Stimulated activated CD8-positive, alpha-beta memory T cell treated with anti-CD3 and anti-CD28 coated beads, Interleukin-4, amount 100 ng/mL, for 1 hour (primary cell): ENCODE measurements at regions not wholly inside any gene's neighbourhood (a gene's known extent, or its start where the extent isn't known, plus 50 kb on each side); places are given as distances from the start of the nearest gene placed in this dataset.

ENCODE experiments used
- DNase-seq, 2 donors: peaks; one replicate each; pipeline ENCODE4 v3.0.0-alpha.2; 2020; ENCODE audit warnings: low read depth in 2 of 2, low spot score in 1 of 2

GRCh38 chr13:74683411-74683810 lies 549.2 kb upstream of the KLF12 start:
- no peak for DNase-seq

GRCh38 chr13:74682746-74683145 lies 548.5 kb upstream of the KLF12 start:
- DNase-seq, result no peak

DNA sequence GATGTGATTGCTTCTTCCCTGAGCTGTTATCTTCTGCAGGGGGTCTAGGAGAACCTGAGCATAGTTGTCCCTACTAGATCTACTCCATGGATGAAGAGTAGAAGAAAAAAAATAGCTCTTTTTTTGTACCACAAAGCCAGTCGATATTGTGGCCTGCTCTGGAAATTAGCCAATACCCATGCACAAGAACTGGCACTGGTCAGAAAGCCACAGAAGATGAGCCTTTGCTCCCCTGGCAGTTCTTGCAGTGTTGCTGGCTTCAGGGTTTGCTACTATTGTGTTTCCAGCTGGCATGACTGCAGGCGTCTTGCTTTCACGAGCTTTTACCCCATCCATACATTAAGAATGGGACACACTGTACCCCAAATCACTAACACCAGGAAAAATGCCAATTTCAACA lies 547.7 kb upstream of the KLF12 start:
- DNase-seq, result no peak

DNA sequence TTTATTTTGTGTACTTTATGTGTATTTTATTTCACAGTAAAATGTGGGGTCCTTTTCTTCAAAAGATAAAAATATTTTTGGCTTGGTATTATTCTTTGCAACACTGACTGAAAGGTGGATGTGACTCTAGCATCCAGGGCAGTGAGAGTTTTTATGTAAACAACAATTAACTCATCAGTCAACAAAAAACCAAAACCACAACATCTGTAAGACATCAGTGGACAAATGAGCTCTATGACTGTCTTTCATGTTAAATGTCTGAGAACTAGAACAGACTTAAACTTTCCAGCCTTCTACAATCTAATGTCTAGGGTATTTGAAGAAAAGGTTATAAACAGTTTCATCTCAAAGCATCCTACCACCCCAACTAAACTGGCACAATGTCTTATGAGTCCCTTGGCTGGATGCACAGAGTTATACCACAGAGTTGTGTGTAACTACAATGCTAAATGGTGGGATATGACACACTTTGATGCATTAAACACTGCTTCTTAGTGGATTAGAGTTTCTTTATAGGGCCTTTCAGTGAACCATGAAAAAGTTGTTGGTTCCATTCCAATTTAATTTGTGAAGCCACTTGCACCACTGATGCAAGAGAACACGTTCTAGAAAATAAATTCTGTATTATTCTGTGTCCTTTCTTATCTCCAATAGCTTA lies 544.2 kb upstream of the KLF12 start:
- no peak for DNase-seq

DNA sequence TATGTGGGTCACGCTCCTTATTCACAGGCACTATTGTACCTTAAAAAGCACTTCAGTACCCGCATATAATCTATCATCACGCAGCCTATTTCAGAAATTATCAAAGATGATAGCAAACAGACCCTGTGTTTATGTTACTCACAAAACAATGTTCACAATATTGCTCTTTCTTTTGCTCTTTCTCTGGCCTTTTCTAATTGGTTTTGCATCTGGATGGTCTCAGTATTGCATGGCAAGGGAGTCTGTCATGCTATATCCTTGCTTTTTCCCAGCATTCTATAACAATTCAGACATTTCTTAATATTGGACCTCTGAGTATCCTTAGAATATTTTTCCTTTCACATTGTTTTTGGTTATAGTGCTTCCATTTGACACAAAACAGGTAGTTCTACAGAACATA lies 541.8 kb upstream of the KLF12 start:
- no peak for DNase-seq

DNA sequence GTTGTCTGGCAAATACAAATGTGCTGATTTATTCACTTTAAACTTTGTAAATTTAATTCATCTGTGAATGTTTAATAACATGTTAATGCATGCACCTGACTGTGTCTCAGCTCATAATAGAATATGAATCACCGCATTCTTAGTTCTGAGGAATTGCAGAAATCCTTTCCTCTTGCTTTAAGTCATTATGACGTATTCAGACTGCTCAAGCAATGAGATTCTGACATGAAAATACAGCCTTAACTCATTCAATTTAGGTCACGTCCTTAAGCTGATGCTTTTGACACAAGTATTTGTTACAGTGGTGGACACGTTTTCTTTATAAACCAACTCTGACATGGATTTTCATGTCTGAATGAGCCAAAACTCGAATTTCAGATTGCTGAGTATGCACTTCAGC lies 541.0 kb upstream of the KLF12 start:
- DNase-seq, result no peak

DNA sequence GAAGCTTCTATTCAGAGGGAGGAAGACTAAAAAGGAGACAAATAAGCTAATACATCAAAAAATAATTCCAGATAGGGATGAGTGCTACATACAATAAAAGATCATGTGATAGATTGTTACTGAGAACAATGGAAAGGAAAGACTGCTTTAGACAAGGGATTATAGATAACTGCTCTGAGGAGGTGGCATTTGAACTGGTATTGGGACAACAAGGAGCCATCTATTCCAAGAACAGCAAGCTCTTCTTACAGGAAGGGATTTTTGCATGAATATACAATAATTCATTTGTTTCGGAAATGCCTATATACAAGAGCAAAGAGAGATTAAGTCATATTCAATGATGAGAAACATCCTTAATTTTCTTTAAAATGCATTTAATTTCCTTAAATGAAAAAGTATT lies 540.5 kb upstream of the KLF12 start:
- no peak for DNase-seq

DNA sequence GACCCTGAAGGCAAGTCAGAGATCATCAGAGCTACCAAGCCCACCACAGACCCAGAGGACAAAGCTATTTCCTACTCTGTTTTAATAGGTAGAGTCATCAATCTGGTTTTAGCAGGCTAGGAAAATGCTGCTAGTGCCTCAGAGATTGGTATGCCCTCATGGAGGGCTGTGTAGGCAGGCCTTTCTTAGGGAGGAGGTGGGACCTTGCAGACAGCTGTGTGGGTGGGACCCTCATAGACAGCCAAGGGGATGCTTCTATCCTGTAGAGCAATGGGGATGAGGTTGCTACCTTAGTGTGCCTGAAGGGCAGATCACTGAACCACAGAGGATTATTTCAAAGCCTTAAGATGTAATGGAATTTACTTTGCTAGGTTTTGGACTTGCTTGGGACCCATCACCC lies 534.9 kb upstream of the KLF12 start:
- DNase-seq, result no peak

DNA sequence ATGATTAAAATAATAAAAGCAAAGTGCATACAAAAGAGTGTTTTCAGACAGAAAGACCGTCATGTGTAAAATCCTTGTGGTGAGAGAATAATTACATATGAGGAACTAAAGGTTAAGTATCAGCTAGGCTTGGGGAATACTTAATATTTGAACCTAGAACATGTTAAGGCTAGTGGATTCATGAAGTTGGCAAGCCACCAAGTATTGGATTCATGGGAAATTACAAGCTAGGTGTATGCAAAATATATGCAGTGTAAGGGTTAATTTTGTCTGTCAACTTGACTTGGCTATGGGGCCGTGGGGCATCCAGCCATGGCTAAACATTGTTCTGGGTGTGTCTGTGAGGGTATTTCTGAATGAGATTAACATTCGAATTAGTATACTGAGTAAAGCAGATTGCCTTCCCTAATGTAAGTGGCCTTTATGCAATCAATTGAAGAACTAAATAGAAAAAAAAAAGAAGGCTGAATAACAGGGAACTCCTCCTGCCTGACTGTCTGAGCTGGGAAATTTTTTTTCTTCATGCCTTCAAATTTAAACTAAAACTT lies 533.5 kb upstream of the KLF12 start:
- no peak for DNase-seq

DNA sequence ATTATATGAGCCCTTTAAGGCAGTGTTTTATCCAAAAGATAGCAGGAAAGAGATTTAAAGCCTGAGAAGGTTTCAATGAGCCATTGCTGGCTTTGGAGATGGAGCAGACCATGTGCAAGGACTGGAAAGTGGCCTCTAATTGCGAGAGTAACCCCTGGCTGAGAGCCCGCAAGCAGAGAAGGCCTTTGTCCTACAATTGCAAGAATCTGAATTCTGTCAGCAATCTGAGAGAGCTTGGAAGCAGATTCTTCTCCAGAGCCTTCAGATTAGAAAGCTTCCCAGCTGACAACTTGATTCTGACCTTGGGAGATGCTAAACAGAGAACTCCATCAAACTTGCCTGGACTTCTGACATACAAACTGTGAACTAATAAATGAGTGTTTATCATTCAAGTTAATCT lies 528.7 kb upstream of the KLF12 start:
- DNase-seq, result no peak

DNA sequence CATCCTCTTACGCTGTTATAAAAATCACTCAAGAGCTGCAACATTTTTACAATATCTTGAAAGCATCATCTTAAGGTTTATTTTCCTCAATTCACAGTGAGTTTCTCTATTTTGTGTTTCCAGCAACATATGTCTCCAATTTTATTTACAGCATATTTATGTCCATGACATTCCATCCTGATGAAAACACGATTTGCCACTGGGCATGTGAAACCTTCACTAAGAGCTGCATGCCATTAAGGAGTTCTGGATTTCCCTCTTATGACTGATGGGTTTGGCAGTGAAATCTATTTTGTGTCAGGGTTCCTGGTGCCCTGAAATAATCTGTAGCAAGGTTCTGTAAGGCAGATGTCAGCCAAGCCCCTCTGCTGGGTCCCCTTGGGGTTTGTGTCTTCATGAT lies 527.6 kb upstream of the KLF12 start:
- DNase-seq, result no peak

DNA sequence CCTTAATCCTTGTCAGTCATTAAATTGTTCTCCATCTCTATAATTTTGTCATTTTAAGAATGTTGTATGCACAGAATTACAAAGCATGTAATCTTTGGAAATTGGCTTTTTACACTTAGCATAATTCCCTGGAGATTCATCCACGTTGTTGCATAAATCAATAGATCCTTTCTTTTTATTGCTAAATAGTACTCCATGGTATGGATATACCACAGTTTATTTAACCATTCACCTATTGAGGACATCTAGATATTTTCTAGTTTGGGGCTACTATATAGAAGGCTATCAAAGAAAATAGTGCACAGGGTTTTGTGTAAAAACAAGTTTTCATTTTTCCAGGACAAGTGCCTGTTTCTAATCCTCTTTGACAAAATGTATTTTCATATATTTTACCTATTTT lies 523.6 kb upstream of the KLF12 start:
- DNase-seq, result no peak

DNA sequence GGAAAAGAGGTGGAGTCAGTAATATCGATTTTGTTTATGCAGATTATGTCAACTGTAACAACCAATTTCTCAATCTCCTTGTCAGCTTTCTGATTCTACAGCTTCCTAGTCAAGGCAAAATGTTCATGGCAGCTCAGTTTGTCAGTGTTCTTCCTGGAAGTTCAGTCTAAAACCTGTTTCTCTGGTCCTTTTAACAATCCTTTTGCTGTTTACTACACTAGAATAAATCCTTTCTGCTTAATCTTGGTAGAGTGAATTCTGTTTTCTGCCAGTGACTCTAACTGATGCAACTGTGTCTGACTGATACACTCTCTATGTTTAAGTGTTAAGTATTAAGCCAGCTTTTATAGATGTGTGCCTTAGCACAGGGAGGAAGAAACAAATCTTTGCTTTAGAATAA lies 516.9 kb upstream of the KLF12 start:
- DNase-seq, result no peak

GRCh38 chr13:74647991-74648390 lies 513.8 kb upstream of the KLF12 start:
- DNase-seq, result no peak

DNA sequence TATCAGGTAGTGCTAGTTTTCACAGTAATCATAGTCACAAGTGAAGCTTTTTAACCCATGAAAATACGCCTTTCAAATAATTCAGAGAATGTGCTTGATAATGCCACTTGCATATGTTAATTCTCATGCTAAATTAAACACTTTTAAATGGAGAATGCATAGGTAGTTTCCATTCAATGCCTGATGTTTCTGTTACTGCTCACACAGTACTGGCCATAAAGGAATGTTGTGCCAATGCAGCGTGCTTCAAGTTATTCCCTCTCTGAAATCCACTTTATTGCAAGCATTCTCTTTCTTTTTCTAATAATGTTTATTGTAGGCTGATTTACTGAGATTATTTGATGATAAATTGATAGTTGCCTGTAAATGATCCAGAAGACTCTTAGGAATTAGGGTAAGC lies 513.0 kb upstream of the KLF12 start:
- no peak for DNase-seq

DNA sequence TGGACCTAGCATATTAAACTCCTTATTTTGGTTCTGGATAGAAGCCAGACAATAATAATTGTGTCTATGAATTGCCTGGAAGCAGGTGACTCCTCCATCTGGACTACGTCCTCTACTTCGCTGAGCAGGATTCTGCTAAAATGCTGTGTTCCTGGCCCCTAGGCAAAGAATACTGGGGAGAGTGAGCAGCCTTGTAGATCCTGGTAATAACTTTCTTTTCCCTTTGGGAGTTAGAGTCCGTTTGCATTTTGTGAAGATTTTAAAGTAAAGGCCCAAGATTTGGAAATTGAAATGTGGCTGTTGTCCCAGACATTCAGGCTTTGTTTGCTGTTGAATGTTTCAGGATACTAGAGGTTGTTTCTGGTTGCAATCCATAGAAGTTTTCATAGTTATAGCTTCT lies 511.9 kb upstream of the KLF12 start:
- no peak for DNase-seq

GRCh38 chr13:74645586-74645985 lies 511.4 kb upstream of the KLF12 start:
- no peak for DNase-seq

DNA sequence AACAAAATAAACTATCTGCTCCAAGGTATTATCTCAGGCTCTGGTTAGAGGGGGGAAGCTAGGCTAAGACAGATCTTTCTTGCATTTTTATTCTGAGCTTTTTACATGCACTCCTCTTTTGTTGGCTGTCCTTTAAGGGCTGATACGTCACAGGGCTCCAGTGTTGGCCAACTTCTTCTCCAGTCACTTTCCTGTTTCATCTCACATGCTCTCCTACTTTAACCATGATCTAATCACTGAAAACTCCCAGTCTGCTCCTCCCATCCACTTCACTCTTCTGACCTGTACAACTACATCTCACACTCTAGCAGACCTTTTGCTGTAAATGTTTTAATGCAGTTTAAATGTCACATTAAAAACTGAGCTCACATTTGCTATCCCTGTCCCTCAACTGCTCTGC lies 510.0 kb upstream of the KLF12 start:
- no peak for DNase-seq

DNA sequence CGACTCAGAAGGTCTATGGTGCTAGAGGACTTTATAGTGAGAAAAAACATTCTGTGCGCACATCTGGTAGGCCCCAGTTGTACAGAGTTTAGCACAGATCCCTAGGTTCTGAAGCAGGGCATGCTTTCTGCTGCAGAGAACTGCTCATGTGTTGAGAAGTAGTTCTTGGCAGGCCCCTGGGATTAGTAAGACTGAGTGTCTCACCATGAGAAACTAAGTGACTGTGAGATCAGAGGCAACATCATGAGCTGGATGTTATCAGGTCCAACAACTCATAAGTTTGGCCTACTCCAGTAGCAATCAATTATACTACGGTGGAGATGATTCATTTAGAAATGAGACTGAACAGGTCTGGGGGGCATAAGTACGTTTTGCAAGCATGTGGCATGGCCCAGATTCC lies 507.4 kb upstream of the KLF12 start:
- no peak for DNase-seq

GRCh38 chr13:74633734-74634133 lies 499.5 kb upstream of the KLF12 start:
- no peak for DNase-seq

GRCh38 chr13:74629985-74630384 lies 495.8 kb upstream of the KLF12 start:
- DNase-seq, result no peak

GRCh38 chr13:74625541-74625940 lies 491.3 kb upstream of the KLF12 start:
- no peak for DNase-seq

DNA sequence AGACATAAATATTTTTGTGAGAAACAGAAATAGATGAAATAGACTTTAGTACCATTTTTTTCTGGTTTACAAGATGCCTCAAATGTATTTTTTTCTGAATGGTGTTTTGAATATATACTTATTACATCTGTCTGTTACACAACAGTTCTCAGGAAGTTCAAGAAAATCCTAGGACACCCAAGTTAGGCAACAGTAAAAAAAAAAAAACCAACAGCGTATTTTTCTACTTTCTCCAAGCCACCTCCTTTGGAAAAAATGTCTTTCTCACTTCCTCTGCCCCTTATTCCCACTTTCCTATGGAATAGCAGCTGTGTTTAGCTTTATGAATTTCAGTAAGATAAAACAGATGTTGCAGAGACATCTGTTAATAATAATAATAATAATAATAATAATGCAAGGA lies 489.6 kb upstream of the KLF12 start:
- DNase-seq, result no peak

- DNase-seq, result no peak
These were observed 488.1 kb upstream of the KLF12 start for GRCh38 chr13:74622284-74622683.
